ENCODE measurements at regions not wholly inside any gene's neighbourhood (a gene's known extent, or its start where the extent isn't known, plus 50 kb on each side); places are given as distances from the start of the nearest gene placed in this dataset.

DNA sequence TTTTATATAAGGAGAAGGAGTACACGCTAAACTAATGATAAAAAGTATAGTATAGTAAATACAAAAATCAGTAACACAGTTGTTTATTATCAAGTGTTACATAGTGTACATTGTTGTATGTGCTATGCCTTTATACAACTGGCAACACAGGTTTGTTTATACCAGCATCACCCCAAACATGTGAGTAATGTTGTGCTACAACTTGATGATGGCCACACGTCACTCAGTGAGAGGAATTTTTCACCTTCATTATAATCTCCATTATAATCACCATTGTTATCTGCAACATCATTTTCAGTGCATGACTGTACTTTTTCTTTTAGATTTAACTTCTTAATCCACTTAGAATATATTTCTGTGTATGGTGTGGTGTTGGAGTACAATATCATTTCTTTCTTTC lies 204.0 kb upstream of the CTNNB1 start:
- DNase-seq, result no peak

DNA sequence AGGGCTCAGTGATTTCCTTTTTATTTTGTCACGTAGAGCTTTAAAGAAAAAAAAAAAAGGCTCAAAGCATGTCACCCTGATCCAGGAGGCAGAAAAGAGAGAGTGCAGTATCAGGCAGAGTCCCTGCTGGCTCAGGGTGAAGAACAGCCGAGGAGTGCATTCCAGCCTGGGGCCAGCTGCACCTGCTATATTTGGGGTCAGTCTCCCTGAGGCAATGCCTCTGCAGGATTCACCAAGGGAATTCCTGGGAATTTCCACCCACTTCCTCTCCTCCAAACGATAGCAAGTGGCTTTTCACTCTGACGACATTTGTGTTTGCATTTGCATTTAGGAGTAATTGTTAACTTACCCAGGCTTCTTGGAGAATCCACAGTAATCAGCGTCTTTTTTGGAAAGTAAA lies 202.9 kb upstream of the CTNNB1 start:
- peak in 2 of 3 donors; percentile 17 to 31 for DNase-seq

DNA sequence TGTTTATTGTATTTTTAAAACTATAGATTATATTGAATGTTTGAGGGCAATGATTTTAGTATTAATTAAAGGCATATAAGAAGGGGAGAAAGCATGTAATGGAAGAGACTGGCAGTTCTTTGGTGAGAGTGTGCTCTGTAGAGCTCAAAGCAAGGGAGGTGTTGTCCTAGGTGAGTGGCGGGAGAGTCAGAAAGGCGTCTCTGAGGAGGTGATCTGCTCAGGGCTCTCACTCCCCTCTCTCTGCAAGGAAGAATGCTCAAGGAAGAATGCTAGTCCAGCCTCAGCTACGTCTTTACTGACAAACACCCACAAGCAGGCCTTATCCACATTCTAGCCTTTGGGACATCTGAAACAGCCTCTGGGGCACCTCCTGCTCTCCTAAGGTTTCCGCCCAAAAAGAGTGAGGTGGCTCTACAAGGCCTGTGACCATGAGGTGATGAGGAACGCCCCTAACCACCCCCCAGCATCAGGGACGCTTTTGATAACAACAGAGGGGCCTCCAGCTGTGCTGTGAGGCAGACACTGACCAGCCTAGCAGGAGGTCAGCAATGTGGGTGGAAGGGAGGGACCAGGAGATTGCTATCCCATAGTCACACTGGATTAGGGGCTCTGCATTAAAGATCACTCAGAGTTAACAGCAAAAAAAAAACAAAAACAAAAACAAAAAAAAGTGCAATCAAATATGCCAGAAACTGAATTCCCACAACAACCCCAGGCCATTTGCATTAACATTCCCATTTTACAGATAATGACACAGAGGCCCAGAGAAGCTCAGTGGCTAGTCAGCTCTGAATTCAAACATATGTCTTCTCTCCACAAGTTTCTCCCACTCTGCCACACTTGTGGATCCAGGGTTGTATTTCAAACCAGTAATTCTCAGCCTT lies 202.2 kb upstream of the CTNNB1 start:
- no peak for DNase-seq

DNA sequence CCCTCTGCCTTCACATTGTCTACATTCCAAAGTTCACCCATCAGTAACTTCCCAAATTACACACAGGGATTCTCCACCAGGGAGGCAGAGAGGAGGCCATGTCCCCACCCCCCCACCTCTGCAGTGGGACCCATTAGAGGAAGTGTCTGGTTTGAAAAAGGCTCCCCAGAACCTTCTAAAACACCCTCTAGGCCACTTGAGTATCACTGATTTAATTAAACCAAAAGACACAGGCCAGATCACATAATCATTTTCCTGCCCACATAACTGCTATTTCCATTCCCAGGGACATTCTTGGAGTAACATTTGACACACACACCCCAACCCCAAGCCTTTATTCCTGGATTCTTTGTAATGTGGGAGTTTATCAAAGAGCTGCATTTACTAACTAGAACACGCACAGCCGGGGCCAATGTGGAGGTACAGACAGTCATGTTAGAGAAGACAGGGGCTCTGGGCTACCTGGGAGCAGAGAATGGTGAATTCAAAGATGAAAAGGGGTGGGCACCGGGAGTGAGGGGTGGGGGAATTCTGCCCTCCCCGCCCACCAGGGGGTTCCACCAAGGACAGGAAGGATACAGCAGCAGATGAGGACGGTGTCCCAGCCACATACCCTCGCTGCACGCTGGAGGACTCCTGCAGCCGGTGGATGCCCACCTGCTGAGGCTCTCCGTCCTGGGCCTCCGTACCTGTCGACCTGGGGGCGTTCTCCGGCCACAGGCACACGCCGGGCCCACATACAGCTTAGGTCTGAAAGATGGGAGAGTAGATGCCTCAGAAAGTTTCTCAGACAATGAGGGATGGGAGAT lies 201.4 kb upstream of the CTNNB1 start:
- DNase-seq, result no peak

DNA sequence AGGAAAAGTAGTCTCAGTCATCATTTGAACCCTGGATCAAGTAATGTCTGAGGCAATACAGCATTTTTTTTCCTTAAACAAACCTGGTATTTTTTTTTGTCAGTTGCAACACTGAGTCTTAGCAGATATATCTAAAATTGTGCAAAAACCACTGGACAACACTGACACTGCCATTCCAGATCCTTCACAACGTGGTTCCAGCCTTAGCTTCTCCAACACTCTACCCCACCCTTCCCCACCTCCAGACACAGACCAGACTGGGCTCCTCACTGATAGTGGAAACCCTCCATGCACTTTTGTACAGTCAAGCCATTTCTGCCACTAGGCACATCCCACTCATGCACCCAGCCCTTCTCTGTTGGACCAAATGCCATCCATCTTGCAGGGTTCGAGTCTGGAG lies 199.6 kb upstream of the CTNNB1 start:
- DNase-seq, result no peak

DNA sequence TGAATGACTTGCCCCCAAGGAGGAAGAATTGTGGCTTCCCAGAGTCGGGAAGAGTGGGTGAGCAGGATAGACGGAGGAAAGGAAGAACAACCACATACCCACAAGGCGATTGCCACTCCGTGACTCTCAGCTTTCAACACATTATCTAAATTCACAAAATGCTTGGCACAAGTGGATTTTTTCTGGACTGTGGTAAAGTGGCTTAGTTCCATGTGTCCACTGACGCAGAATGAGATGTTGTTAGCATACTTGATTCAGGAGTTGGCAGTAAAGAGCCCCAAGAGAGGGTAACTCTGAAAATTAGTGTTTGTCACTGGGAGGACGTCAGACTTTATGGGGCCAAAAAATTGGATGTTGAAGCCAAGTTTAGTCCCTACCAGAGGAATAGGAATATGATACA lies 198.8 kb upstream of the CTNNB1 start:
- peak; percentile 44 to 73 (median 52) for DNase-seq

DNA sequence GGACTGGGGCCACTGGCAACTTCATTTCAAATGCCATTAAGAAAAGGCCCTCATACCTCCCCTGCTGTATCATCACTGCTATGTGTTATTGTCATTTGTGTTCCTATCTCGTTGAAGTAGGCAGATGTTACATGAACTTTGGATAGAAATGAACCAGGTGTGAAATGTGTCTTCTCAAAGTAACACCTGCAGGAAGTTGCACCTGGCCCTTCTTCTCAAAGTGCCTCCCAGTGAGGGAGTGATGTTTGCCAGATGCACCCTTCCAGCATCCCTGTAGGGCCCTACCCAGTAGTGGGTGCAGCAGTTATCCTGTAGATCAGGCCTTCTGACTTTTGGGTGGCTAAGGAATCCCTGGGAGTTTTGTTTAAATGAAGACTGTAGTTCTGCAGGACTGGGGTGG lies 197.7 kb upstream of the CTNNB1 start:
- DNase-seq, result no peak

DNA sequence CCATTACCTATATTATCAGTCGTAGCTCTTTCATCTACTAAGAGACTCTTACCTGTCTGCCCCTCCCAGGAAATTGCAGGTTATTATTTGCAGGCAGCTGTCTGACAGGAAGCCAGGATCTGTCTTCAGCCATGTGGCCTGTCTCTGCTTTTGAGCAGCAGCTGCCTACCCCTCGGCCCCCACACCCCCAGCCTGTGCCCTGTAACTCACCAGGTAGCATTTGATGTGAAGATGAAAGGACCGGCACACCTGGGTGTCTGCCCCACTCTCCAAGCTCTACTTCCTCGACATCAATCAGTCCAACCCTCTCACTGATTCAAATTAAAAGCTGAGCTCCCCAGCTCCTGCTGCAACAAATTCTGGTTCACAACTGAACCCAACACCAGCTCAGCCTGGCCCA lies 197.2 kb upstream of the CTNNB1 start:
- DNase-seq, result no peak

DNA sequence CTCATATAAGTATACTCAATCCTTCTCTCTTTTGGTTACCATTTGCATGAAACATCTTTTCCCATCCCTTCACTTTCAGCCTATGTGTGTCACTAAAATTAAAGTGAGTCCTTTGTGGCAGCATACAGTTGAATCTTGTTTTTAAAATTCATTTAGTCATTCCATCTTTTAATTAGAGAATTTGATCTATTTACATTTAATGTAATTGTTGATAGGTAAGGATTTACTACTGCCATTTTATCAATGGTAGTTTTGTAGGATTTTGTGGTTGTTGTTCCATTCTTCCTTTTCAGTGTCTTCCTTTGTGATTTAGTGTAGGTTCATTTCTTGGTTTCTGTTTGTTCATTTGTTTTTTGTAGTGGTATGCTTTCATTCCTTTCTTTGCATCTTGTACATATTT lies 191.9 kb upstream of the CTNNB1 start:
- no peak for DNase-seq

DNA sequence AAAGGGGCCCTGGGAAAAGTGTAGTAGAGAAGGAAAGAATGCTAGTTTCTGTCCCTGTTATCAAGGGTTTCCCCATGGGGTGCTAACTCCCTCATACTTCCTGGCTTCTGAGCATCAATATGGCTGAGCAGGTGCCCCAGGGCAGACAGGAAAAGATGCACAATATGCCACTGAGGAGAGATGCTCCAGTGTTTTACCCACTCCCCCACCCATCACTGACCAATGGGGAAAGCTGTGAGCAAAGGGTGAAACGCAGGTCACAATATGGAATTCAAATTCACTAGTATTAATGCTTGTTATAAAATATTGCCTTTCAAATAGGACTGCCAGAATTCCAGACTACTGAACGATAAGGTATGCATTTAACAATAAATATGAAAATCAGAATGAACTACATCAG lies 187.5 kb upstream of the CTNNB1 start:
- no peak for DNase-seq

DNA sequence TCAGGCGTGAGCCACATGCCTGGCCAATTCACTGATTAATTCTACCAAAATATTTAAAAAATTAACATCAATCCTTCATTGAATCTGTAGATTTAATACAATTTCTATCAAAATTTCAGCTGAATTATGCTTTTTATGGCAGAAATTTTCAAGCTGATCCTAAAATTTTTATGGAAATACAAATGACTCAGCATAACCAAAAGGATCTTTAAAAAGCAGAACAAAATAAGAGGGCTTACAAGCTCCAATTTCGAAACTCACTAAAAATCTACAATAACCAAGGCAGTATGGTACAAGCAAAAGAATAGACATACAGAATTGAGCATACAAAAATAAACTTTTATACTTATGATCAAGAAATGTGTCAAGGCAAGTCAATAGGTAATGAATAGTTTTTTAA lies 180.4 kb upstream of the CTNNB1 start:
- no peak for DNase-seq

DNA sequence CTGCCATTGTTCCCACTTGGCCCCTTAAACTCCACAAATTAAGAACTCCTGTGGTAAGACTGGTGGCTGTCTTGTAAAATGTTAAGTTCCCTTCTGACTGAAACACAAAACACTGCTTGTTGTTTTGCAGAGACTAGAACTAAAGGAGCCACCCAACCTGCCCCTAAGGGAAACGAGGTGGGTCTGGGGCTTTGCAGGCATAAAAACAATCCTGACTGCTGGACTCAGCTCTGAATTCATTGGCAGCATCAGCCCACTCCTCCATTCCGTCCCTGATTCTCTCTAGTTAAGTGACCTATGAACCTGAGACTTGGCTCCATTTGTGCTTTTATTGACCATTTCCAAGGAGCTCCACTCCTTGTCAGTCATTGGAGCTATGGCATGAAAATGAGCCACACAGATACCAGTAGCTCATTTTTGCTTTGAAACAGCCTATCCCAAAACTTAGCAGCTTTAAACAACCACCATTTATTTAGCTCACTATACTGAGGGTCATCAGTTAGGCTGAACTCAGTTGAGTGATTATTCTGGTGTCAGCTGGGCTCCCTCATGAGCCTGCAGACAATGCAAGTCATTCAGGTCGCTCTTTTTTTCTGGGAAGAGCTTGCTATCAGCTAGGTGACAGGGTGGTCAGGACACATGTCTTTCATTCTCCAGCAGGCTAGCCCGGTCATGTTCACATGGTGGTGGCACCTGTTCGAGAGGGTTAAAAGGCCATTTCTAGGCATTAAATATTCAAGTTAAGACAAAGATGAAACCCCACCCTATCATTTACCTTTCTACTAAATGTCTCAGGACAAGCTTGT lies 175.1 kb upstream of the CTNNB1 start:
- no peak for DNase-seq

DNA sequence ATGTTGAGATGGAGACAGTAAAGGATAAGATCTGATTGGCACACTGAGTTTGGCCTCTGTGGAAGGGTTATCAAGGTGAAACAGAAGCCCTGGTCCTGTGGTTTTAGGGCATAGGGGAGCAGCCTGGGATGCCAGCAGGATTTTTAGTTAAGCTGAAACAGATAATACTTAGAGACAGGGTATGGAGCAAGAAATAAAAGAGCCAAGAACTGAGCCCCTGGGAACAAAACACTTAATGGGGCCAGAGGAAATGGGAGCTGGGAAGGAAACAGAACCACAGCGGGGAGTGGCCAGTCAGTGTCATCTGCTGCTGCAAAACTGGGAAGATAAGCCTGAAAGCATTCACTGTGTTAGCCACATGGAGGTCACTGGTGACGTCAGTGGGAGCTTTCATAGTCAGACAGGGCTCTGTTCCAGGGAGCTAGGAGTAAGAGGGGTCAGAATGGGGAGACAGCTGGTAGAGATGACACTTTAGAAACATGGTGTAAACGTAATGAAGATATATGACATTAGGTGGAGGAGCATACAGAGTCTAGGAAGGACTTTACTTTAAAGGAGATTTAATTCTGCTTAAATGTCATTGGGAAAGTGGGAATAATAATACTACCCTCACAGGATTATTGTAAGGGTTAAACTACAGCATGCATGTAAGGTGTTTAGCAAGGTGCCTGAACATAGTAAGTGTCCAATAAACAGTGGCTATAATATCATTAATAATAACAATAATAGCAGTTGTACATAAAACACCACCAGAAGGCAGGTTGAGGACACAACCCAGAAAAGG lies 172.7 kb upstream of the CTNNB1 start:
- DNase-seq, result peak; percentile 46 to 73 (median 59)

DNA sequence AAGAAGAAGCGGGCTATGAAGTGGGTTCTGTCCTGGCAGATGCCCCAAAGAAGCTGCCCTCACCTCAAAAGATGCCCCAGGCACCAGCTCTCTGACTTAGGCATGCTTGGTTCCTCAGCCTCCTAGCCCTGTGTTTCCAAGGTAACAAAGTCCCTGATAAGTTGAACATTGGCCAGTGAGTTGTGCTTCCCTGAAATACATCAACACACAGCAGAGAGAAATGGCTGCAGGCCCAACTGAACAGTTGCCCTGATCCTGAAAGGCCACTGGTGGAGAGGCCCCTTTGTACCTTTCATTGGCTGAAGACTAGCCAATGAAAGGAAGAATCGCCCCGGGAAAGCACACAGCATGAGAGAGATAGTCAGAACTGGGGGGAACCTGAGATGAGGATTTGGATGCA lies 169.9 kb upstream of the CTNNB1 start:
- DNase-seq, result no peak

DNA sequence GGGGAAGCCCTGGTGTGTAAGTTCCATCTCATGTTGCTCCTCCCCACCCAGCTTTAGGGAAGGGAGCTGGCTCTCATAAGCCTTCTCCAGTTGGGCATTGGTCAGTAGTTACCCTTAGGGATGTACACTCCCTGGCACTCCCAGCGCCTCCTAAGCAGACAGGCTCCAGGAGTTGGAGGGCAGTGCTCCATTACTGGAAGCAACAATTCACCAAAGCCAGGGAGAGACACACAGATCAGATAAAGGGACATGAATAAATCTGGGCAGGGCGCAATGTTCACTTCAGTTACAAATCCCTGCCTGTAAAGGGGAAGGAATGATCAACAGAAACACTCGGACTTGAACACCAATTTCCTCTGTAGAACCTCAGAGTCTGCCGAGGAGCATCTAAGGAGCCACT lies 169.1 kb upstream of the CTNNB1 start:
- no peak for DNase-seq

DNA sequence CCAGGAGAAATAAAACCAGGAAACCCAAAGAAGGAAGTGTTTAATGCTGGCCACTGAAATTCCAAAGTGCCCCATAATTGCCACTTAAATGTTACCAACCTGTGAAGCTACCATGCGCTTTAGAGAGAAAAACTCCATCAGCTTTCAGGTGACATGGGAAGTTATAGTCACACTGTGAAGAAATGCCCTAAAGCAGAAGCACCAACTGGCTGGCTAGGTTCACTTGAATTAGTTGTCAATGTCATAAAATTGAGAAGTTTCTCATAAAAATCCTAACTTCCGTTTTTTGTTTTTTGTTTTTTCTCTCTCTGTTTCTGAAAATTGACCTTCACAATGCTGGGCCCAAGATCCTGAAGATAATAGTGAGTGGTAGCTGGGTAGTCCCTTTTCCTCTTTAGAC lies 167.9 kb upstream of the CTNNB1 start:
- no peak for DNase-seq

DNA sequence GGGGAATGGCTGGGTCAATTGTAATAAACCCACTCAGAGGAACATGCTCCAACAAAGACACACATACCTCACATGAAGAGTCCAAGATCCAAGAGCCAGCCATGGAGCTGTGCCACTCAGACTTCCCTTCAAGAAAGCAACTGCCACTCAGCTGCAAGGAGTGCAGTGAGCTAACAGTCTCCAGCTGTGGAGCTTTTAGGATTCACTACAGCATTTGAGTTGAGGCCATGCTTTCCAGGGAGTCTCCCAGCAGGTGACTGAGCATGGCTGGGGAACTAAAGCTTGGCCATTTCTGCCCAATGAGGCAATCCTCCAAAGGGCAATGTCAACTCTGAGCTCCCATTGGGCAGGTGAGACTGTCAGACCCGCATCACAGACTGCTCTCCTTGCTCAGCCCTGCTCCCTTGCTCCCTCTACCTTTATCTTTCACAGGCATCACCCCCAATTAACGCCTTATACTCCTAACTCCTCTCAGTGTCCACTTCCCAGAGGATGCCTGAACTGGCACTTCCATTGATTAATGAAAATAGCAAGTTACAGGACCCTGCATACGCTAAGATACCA lies 165.3 kb upstream of the CTNNB1 start:
- no peak for DNase-seq

DNA sequence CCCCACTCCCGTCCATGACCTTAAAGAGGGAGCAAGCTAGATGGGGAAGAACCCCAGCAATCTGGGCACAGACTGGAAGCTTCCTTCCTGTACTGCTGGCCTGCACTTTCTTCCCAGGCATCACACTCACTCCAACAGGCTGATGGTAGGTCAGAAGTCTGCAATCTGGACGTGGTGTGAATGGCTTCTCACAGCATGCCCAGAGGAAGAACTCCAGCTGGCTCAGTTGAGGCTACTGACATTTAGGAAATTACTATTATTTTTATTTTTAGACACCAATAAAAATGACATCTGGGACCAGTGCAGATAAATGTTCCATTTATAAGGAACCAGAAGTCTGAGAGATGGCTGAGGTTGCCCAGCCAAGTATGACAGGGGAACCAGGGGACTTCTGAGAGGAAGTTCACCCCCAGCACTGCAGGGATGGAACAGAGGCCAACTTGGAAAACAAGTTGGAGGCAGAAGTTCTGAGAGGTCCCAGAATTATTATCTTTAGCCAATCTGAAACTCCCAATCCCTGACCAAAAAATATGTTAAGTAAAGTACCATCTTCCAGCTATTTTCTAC lies 163.8 kb upstream of the CTNNB1 start:
- no peak for DNase-seq

DNA sequence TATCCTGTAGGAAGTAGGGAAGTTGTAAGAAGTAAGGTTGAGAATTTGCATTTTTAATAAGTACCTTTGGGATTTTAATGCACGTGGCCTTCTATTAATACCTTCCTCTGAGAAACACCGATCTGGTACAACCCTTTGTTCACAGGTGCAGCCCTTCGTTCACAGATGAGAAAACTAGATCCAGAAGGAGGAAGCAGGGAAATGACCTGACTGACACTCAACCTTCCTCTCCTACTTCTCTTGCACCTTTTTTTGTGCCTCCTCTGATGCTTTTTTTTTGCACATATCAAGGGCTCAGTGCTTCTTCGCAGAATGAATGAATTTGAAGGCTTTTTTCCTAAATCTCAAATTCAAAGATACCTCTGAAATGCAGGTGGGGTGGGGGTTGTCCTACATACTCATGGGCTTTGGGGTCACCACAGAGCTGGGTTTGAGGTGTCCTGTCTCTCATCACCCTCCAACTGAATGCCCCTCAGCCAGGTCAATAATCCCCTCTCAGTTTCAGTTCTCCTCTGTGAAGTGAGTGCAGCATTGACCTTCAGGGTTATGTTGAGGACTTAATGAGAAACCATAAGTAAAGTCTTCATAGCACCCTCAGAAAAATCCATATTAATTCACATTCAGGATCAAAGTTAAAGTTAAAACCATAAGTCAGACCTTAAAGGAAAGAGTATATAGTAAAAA lies 161.5 kb upstream of the CTNNB1 start:
- DNase-seq, result no peak

DNA sequence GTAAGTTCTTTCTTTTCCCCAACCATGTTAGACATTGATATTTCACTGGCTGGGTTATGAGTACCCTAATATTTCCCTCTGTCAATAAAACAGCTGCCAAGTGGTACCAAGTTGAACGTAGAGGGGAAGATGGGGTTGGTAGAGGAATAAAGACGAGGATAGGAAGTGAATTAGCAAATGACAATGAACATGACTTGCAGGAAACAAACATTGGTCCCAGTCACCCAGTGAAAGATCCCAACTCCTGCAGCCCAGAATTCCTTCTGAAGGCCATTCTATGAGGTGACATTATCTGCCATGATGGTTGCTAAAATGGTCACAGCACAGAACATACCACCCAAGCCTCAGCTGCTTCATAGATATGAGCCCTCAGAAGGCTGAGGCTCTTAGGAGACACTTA lies 159.0 kb upstream of the CTNNB1 start:
- DNase-seq, result no peak
